HG02678 (cell line): ENCODE measurements at regions not wholly inside any gene's neighbourhood (a gene's known extent, or its start where the extent isn't known, plus 50 kb on each side); places are given as distances from the start of the nearest gene placed in this dataset.

Experiments used
- ATAC-seq: cut with Tn5 transposase; IDR thresholded peaks from one replicate; pipeline ENCODE4 v1.9.1; 2021; ENCODE audit warnings: mild to moderate bottlenecking, moderate library complexity; ENCODE audit not compliant: unreplicated experiment

DNA sequence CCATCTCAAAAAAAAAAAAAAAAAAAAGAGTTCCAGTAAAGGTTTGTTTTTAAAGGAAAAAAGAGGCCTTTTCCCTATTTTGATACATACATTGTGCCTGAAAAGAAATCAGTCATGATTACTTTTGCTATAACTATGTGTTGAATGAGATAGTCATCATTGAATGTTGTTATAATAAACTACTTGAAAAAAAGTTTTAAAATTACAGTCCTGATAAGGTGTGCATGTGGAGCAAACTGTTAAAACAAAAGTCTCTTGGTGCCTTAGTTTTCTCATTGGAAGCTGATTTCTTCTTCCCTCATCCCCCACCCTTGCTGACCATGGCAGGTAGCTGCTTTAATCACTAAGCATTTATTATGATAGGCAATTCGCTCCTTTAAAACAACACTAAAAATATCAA, 172.3 kb upstream of the TBCA start:
- no peak for ATAC-seq

DNA sequence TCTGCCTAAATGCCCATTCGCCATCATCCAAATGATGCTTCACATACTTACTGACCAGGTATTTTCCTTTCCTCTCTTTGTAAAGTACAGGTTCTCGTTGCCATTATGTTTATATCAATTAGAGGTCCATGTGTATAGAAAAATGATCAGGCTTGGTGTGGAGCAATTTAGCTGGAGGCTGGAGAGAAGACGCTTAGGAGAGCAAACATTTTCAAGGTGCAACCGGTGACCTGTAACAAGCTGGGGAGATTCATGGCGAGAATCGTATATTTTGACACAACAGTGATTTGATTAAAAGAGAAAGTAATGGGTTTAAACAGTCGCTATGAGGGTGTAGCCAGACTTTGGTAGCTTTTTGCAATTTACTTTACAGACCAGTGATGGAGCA, 170.9 kb upstream of the TBCA start:
- ATAC-seq: no peak

DNA sequence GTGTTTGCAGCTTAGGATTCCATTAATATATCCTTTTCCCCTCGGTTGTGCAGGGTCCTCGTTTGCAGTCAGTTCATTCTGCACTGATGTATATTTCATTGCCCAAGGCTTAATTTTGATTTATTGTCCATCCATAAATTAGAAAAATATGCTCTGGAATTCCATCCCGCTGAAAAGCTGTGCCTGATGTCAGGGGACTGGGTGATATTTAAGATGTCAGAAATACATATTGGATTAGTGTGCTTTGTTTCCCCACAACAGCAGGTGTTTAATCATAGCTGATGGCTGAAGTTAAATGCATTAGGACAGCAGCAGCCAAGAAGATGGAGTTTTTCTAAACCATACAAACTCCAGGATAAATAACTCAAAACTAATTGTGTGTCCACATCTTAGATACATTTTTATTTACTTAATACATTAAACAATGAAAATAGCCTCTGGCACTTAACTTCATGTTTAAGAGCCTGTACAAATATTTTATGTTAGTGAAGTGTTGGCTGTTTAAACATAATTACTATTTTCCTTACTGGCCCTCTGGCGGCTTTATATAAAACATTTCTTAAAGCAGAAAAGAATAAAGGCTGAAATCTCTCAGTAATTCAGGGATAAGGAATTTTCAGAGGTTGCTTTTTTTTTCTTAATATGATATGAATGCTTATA, 170.4 kb upstream of the TBCA start:
- no peak for ATAC-seq

DNA sequence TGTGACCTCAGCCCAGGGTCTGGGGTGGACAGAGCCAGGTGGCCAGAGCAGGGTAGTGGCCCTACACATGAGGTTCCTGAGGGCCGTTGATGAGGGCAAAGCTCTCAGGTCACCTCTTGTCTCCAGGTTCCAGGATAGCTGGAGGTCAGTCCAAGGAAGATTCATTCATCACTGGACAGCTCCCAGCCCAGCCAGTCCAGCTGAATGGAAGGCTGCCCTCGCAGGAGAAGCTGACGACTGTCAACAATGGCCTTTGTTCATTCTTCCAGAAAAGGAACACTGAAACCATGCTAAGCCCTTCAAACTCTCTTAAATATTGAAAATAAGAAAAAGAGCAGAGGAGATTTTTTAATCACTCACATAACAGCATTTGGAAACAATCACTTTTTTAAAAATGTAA, 169.7 kb upstream of the TBCA start:
- no peak for ATAC-seq

DNA sequence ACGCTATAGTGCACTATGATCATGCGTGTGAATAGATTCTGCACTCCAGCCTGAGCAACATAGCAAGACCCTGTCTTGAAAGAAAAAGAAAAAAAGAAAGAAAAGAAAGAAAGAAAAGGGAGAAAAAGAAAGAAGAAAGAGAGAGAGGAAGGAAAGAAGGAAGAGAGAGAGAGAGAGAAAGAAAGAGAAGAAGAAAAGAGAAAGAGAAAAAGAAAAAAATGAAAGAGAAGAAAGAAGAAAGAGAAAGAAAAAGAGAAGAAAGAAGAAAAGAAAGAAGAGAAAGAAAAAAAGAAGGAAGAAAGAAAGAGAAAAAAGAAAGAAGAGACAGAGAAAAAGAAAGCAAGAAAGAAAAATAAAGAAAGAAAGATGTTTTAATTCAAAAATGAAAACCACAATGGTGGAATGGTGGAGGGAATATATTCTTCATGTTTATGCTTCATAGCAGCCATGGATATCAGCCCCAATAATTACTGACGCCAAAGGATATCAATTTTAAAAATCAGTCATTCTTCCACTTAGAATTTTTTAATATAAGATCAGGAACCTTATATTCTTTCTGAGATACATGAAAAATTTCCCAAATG, 168.7 kb upstream of the TBCA start:
- ATAC-seq: no peak

DNA sequence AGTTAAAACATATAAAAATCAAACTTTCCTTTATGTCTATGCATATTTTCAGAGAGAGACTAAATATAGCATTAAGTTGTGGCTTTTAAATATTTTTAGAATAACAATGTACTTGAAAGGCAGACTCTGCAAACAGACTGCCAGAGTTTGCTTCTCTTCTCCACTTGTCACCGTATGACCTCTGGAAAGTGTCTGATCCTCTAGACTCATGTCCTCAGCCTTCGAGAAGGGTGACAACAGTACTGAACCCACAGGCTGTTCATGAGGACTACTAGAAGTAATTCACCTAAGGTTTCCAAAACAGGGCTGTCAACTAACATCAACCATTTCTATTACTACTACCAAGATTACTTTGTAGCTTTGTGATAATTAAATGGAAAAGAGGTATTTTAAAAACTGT, 167.7 kb upstream of the TBCA start:
- ATAC-seq: no peak

DNA sequence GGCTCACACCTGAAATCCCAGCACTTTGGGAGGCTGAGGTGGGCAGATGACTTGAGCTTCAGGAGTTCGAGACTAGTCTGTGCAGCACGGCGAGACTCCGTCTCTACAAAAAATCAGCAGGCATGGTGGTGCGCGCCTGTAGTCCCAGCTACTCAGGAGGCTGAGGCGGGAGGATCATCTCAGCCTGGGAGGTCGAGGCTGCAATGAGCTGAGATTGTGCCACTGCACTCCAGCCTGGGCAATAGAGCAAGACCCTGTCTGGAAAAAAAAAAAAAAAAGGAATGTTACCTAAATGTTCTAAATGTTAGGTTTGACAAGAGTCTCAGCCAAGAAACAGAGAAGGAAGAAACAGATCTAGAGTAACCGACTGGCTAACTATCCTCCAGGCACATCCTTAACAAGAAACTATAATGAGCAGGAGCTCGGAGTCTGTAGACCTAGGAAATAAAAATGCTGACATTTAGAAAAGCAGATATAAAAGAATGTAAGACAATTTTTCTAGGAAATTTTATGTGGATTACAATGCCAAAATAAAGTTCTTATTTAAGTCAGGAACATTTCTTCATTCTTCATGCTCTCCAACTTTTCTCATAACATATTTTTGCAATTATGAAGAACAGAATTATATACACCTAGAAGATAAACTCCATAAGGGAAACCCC, 166.6 kb upstream of the TBCA start:
- ATAC-seq: no peak

DNA sequence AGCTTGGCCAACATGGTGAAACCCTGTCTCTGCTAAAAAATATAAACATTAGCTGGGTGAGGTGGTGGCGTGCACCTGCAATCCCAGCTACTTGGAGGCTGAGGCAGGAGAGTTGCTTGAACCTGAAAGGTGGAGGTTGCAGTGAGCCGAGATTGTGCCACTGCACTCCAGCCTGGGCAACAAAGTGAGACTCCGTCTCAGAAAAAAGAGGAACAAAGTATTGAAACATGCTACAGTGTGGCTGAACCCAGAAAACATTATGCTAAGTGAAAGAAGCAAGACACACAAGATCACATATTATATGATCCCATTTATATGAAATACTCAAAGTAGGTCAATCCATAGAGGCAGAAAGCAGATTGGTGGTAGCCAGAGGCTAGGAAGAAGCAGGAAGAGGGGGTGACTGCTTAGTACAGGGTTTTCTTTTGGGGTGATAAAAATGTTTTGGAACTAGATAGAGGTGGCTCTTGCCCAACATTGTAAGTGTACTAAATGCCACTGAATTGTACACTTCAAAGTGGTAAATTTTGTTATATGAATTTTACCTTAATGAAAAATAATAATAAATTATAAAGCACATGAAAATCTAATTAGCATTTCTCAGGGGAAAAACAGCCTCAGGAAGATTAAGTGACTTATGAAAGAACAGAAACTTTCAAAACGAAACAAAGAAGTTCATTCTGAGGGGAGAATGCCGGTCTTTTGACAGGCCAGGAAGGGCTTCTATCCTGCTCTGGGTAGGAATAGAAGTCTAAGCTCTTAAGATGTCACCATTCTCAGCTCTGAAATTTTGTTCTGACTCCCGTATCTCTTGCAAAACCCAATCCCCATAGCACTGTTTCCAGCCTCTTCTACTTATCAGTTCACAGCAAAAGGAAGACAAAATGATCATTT, 161.1 kb upstream of the TBCA start:
- peak; percentile 87 for ATAC-seq

DNA sequence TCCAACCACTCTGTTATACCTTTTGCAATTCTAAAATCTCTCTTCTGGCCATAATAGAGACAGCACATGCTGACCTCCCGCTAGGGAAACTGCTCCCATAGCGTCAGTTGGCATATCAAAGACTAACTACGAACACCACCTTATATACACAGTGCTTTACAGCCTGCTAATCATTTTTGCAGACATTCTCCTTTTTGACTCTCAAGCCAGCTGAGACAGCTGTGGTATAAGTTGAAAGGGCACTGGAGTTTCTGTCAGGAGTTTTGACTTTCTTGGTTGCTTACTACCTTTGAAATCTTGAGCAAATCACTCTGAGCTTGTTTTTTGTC, 160.2 kb upstream of the TBCA start:
- ATAC-seq: no peak

DNA sequence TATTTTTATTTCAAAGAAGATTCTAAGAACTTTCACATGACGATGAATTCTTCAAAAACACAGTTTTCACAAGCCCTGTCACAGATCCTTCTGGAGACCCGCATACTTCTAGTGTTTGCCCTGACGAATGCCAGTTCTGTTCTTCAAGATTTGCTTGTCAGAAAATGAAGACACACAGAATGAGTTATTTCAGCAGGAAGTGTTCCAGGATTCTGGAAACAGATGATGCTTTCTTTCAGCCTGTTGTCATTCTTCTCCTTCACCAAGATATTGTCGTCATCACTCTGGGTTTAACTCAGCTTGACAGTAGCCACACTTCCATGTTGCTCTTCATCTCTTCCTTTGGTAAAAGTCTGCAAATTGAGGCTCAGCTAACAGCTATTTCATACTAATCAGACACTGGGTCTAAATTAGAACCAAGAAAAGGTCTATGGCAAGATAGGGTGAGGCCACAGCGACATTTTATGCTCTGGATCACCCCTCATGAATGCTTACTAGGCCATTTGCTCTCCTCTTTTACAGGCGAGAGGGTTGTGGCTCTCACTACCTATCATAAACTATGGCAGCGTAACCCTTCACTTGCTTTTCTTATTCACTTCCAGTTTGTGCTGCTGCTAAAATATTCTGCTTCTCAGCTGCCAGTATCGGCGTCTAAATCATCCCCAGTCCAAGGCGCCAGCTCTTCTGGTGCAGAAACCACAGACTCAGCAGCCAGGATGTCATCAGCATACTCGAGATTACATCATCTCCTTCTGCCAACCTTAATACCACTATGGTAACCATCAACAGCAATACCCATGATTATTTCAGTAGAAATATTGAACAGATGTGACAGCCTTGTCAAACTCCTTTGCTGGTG, 159.6 kb upstream of the TBCA start:
- ATAC-seq: peak; percentile 49

DNA sequence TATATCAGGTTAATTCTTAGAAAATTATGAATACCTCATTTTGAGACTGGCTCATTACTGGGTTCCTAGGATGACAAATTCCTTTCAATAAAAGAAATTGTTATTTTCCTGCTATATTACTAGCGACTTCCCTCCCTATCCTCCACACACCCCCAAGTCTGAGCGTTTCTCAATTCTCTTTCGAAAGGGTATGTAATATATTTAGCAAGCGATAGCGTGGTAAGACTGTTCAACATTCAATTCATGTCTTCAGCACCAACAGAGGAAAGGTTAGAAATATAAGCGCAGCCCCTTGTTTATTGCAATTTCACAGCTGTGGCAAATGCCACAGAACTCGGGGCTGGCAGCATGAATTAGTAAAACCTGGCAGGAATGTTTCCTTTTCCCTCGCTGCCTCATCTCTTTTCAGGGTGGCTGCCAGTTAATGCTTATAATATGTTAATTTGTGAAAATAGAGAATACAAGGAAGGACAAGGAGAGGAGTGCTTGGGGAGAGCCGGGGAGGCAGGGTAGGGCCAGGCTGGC, 152.7 kb upstream of the TBCA start:
- ATAC-seq: no peak

DNA sequence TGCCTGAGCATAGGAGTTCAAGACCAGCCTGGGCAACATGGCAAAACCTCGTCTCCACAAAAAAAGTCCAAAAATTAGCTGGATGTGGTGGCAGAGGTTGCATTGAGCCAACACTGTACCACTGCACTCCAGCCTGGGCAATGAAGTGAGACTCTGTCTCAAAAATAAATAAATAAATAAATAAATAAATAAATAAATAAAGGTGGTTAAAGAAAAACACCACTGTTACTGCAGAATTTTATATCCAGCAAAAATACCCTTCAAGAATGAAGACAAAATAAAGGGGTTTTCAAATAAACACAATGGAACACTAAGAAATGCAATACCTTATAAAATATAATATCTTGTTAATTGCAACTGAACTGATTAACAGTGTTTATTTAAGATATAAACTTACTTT, 150.2 kb upstream of the TBCA start:
- ATAC-seq: no peak

DNA sequence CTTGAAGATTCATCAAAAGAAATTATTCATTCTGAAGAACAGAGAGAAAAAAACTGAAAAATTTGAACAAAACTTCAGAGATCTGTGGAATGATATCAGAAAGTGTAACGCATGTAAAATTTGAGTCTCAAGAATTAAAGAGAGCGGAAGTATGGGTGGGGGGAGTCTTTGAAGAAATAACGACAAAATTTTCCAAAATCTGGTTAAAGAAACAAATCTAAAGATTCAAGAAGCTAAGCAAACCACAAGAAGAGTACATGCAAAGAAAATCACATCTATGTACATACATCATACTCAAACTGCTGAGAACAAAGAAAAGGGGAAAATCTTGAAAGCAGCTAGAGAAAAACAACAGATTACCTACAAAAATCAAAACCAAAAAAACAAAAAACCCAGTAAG, 149.4 kb upstream of the TBCA start:
- no peak for ATAC-seq

DNA sequence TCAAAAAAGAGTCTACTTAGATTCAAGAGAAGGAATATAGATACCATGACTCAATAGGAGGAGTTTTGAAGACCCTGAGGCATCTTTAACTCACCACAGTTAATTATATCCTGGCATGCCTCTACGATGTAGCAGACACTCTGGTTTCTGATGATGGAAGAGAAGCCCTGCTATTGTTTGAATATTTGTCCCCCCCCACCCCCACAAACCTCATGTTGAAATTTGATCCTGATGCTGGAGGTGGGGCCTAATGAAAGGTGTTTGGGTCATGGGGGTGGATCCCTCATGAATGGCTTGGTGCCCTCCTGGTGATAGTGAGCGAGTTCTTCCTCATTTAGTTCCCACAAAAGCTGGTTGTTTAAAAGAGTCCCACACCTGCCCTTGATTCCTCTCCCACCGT, 147.9 kb upstream of the TBCA start:
- ATAC-seq: no peak

DNA sequence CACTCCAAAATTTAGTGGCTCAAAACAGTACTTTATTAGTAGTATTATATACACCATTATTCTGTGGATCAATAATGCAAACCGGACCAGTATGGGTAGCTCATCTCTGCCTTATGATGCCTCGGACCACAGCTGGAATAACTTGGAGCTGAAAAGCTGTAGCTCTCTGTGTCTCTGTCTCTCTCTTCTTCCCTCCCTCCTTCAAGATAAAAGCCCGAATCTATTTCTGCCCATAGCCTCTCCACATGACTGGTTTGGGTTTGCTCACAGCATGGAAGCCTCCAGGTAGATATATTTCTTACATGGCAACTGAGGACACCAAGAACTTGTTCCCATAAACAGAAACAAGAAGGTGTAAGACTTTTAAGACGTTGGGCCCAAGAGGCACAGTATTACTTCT, 147.5 kb upstream of the TBCA start:
- ATAC-seq: no peak

DNA sequence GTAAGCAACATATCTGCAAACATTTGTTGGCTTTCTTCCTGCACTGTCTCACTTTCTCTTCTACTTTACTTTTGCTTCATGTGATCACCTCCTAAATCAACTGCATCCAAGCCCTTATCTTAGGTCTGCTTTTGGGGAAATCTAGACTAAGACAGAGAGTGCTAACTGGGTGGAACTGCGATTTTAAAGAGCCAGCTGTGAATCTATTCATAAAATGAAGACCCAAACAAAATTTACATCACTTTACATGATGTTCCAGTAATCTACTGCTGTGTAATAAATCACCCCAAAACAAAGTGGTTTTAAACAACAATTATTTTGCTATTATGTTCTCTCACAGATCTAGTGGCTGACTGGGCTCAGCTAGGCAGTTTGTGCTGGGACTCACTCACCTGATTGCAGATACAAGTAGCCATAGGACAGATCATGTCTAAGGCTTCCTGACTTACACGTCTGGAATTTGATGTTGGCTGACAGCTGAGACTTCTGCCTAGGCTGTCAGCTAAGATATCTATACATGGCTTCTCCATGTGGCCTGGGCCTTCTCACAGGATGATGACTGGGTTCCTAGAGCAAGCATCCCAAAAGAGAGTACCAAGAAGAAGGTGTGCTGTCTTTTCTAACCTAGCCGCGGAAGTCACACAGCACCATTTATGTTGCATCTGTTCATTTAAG, 145.1 kb upstream of the TBCA start:
- ATAC-seq: no peak

DNA sequence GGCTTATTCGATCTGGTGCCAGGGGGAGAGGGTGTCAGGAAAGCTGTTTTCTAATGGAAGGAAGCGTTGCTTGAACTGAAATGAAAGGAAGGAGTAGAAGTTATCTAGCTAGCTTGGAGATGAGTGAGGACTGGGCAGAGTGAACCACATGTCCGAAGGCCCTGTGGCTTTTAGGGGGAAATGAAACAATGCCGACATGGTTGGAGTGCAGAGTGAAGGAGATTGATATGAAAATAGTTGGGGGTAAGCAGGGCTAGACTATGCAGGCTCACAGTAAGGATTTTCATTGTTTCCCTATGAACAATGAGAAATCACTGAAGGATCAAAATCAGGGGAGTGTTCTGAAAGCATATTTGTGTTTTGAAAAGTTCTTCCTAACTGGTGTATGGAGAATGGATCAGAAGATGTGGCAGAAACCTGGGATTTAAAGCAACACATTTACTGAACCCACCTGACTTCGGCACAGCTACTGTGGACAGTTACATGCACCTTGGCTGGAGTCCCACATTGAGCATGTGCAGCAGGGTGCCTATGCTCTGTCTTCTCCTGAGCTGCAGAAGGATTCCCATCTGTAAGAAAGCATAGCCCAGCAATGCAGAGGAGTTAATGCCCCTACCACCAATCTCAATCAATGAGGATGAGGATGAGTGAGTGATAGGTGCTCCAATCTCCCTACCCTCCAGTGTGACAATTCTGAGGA, 144.4 kb upstream of the TBCA start:
- no peak for ATAC-seq

DNA sequence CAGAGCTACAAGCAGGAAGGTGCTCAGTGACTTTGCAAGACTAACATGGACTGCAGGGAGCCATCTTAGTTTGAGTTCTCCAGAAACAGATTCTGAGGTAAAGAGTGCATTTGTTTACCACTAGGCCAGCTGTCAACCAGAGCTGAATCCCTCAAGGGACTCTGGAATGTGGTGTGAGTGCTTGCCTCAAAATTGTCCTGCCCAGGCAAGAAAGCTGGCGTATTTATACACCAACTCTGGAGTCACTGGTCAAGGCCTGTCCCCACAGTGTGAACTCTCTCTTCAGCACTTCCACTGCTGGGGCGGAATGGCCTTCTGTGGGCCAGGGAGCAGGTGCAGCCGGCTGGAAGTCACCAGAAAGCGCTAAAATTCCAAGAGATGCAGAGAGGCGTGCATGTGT, 139.2 kb upstream of the TBCA start:
- no peak for ATAC-seq

DNA sequence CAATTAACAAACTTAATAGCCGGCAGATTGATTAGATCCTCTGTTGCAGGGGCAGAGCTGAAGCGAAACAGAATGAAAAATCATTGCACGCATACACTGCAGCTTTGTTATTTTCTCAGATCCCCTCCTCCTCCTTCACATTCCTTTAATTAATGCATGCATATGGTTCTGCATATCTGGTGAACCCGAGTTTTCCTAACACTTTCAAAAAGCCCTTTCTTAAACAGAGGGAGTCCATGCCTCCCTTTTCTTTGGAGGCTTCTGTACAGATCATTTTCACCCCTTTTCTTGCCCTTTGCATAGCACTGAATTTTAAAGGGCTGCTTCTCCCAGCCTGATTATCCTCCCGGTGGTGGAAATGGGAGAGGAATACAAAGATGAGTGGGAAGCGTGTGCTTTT, 136.6 kb upstream of the TBCA start:
- ATAC-seq: no peak
